ENCODE measurements at regions not wholly inside any gene's neighbourhood (a gene's known extent, or its start where the extent isn't known, plus 50 kb on each side); places are given as distances from the start of the nearest gene placed in this dataset.

DNA sequence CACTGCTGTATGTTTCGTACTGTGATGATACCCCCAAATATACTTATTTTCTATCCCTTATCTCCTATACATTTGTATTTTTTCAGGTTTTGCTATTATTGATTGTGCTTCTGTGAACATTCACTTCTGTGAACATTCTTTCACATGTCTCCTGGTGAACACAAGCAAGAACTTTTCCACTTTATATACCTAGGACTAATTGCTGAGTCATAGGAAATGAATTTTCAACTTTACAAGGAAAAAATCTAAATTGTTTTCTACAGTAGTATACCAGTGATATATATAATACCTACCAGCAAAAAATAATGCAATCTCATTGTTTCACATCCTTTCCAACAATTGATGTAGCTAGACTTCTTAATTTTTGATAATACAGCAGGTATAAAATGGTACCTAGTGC lies 139.5 kb upstream of the MAGEB18 start:
- H3K4me3 ChIP-seq (ENCODE audit: low read depth, low read length): no peak overlapping the region
- no peak for DNase-seq (ENCODE audit: low read depth)
- TF ChIP-seq, protein P1, sequence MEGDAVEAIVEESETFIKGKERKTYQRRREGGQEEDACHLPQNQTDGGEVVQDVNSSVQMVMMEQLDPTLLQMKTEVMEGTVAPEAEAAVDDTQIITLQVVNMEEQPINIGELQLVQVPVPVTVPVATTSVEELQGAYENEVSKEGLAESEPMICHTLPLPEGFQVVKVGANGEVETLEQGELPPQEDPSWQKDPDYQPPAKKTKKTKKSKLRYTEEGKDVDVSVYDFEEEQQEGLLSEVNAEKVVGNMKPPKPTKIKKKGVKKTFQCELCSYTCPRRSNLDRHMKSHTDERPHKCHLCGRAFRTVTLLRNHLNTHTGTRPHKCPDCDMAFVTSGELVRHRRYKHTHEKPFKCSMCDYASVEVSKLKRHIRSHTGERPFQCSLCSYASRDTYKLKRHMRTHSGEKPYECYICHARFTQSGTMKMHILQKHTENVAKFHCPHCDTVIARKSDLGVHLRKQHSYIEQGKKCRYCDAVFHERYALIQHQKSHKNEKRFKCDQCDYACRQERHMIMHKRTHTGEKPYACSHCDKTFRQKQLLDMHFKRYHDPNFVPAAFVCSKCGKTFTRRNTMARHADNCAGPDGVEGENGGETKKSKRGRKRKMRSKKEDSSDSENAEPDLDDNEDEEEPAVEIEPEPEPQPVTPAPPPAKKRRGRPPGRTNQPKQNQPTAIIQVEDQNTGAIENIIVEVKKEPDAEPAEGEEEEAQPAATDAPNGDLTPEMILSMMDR (IDR thresholded peaks at IDR 0.05; ENCODE audit: insufficient read depth, low read depth, low read length): no peak

DNA sequence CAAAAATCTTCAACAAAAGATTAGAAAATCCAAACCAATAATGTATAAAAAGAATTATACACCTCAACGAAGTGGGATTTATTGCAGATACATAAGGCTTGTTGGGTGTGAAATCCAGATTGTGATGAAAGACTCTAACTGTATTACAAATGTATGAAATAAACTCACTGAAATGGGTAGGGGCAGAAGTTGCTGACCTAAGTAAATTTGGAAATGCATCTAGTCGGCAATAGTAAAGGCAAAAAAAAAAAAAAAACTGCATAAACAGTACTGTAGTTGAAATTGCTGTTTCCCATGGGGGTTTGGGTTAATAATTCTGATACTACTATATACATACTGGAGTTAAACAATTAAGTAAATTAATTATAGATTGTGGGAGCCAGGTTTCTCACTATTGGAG lies 130.7 kb upstream of the MAGEB18 start:
- H3K4me3 ChIP-seq (ENCODE audit: low read depth, low read length): no peak overlapping the region
- DNase-seq (ENCODE audit: low read depth): no peak
- TF ChIP-seq, protein P1 (IDR thresholded peaks at IDR 0.05; ENCODE audit: insufficient read depth, low read depth, low read length): no peak

GRCh38 chrX:26008042-26008441 lies 130.1 kb upstream of the MAGEB18 start:
- TF ChIP-seq, protein P1 (IDR thresholded peaks at IDR 0.05; ENCODE audit: insufficient read depth, low read depth, low read length): no peak
- no peak for DNase-seq (ENCODE audit: low read depth)
- no peak overlapping the region for H3K4me3 ChIP-seq (ENCODE audit: low read depth, low read length)

DNA sequence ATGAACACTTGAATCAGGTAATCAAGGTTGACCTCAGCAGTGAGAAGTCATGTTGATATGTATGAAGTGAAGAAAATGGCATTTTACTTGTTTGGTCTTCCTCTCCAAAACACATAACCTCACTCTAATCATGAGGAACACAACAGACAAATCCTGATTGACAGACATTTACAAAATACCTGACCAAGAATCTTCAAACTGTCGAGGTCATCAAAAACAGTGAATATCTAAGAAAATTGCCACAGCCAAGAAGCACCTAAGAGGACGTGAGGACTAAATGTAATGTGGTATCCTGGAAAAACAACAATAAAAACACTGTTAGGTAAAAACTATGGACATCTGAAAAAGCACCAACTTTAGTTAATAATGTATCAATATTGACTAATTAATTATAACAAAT lies 129.5 kb upstream of the MAGEB18 start:
- TF ChIP-seq, protein P1 (IDR thresholded peaks at IDR 0.05; ENCODE audit: insufficient read depth, low read depth, low read length): no peak
- H3K4me3 ChIP-seq (ENCODE audit: low read depth, low read length): no peak overlapping the region
- no peak for DNase-seq (ENCODE audit: low read depth)

DNA sequence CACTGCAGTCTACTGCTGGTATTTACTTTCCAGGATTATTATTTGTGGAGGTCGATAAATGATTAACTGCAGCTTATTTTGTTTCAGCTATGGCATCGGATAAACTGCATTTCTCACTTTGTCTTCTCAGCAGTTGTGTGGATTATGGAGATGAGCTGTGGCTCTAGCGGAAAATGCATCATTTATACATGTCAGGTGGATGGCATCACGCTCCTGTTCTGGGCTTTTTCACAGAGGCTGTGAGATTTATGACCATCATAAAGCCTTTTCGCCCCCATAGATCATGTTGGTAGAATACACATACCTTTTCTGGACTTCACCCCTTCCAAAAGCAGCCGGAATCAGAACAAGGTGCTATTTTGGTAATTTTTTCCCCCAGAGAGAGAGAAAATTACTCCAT lies 118.8 kb upstream of the MAGEB18 start:
- TF ChIP-seq, protein P1 (IDR thresholded peaks at IDR 0.05; ENCODE audit: insufficient read depth, low read depth, low read length): no peak
- DNase-seq (ENCODE audit: low read depth): no peak
- H3K4me3 ChIP-seq (ENCODE audit: low read depth, low read length): no peak overlapping the region

DNA sequence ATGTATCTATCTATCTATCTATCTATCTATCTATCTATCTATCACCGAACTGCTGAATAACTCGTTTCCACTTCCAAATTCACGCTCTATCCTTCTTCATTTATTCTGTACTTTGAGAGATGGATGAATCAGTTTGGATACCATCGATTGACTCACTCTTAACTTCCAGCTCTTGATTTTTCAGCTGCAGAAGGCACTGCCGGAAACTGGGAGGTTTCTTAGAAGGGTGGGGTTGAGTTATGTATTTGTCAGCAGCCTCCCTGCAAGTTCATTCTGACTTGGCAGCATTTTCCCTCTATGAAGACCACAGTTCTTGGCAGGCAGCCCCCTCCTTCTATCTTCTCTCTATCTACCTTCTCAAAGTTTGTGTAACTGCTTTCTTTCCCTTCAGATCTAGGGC lies 112.0 kb upstream of the MAGEB18 start:
- DNase-seq (ENCODE audit: low read depth): no peak
- TF ChIP-seq, protein P1 (IDR thresholded peaks at IDR 0.05; ENCODE audit: insufficient read depth, low read depth, low read length): no peak

GRCh38 chrX:26032111-26032912 lies 105.8 kb upstream of the MAGEB18 start:
- TF ChIP-seq, protein P1 (IDR thresholded peaks at IDR 0.05; ENCODE audit: insufficient read depth, low read depth, low read length): no peak
- DNase-seq (ENCODE audit: low read depth): no peak

More for the DNA sequence above, 112.0 kb upstream of the MAGEB18 start:
- H3K4me3 ChIP-seq (ENCODE audit: low read depth, low read length): no peak overlapping the region

More at GRCh38 chrX:26032111-26032912, 105.8 kb upstream of the MAGEB18 start:
- no peak overlapping the region for H3K4me3 ChIP-seq (ENCODE audit: low read depth, low read length)

Measured in fibroblast of villous mesenchyme (primary cell).